GM04503 (cell line): ENCODE measurements at regions not wholly inside any gene's neighbourhood (a gene's known extent, or its start where the extent isn't known, plus 50 kb on each side); places are given as distances from the start of the nearest gene placed in this dataset.
"Not testable (repeated sequence)": the region's sequence is repeated elsewhere in the genome, so short reads cannot be mapped to it uniquely, and the experiment has no call there.

Source experiments
- DNase-seq: peaks from one replicate; pipeline ENCODE4 v3.0.0-alpha.2; 2012; ENCODE audit warnings: low read depth

GRCh38 chr3:104269771-104270170, 1096.9 kb upstream of the ALCAM start:
- no peak for DNase-seq

DNA sequence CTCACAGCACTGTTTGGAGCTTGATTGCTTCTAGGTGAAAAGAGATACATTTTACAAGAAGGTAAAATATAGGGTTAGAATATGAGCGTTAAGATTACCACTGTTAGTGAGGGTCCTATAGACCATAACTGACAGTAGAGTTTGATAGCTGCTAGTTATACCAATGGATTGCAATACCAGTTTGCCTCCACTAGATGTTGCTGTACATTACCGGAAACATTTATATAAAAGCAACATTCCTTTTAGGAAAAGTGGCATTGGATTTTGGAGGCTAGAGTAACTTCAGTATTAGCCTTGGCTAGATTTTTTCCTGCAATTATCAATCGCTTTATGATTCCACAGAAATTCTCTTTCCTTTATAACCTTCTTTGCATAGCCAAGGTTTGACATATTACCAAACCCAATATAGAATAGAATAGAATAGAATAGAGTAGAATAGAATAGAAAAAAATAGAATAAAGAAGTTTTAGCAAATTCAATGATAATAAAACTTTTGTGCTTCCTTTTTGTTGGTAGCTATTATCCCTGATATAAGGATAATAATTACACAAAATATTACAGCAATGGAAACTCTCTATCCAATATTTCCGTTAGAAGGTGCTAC, 1093.6 kb upstream of the ALCAM start:
- no peak for DNase-seq

GRCh38 chr3:104275199-104275598, 1091.5 kb upstream of the ALCAM start:
- DNase-seq: no peak

GRCh38 chr3:104279617-104280016, 1087.1 kb upstream of the ALCAM start:
- no peak for DNase-seq

DNA sequence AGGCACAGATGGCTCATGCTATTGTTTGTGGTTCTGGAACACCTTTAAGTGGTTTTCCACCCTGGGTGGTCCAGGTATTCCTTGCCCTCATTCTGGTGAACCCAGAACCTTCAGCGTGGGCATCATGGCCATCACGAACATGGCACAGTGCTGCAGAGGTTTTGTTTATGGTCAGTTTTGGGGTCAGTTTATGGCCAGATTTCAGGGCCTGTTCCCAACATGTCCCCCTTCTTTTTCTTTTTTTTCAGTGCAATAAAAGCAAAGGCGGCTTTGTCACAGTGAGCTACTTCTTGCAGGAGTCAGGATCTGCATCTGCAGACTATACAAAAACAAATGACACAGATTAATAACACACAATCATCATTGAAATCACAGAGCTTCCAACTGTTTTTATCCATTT, 1085.0 kb upstream of the ALCAM start:
- DNase-seq: no peak

DNA sequence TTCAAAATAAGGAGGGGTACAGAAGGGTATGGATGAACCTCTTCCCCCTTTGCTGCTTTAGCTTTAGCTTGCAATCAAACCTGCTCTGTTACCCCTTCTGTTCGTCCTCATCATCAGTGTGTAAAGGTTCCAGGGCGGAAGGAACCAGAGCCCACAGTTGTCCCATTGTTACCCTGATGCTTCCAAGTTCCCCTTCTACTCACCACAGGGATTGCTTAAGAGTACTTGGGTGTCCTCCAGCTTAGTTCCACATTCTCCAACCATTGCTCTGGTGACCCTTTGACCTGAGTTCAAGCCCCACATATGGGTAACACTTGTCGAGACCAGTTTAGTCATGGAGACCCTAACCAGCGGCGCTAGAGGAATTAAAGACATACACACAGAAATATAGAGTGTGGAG, 1080.1 kb upstream of the ALCAM start:
- no peak for DNase-seq

- no peak for DNase-seq
These were observed 1075.3 kb upstream of the ALCAM start for GRCh38 chr3:104291437-104291851.

DNA sequence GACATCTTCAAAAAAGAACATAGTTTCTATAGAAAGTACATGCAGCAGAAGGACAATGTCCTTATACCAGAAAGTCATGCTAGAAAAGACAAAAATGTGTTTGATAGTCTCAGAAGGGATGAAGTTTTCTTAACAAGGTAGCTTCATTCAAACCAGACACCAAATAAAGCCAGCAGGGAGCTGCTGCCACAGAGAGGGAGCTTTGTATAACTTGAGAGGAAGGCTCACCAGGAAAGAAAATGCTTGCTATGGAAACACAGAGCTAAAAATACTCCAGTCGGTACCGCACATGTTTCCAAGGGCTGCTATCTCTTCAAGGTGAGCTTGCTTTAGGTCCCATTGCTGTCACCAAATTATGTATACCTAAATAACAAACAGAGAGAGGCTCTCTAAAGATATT, 1074.8 kb upstream of the ALCAM start:
- no peak for DNase-seq

DNA sequence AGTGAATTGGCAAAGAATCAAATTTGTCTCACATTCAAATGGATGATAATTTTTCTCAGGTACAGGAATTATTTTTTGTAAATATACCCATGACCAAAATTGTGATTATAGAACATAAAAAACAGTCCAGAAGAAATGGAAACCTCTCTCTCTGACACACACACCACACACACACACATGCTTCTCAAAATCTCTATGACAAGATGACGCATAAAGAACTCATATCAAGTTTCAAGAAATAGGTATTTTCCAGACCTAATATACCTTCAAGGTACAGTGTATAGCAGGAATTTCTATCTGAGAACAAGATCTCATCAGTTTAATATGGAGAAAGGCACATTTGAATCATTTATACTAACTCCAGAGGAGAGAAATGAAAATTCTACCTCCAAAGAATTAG, 1069.1 kb upstream of the ALCAM start:
- no peak for DNase-seq

- DNase-seq: no peak
These were observed 1068.0 kb upstream of the ALCAM start for GRCh38 chr3:104298662-104299061.

DNA sequence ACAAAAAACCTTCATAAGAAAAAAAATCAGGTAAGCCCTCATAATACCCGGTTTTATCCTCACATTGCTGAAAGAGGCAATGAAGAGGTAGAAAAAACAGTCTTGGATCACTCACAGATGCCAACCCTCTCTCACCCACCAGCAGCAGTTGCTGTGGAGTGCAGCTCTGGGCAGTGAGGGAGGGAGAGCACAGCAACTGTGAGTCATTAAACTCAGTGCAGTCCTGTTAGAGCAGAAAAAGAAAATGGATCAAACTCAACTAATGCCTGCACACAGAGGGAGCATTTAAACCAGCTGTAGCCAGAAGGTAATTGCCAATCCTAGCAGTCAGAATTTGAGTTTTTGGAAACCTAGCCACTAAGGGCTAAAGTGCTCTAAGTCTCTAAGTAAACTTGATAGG, 1050.6 kb upstream of the ALCAM start:
- no peak for DNase-seq

- no peak for DNase-seq
These were observed 1043.5 kb upstream of the ALCAM start for GRCh38 chr3:104323226-104323625.

DNA sequence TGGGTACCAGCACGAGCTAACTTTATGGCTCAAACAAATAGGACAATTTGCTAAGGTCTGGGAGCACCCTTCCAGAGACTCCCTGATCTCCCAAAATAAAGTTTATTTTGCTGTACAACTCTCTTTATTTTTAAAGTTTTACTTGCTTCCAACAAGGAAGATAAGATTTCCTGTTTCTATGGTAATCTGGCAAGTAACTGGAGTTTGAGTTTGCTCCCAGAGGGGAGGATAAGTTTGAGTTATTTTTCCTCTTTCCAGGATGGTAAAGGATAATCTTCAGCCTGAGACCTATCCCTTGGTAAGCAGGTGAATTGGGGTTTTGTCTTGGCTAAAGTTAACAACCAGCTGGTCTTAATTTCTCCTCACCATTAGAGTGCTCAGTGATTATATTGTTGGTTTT, 1019.4 kb upstream of the ALCAM start:
- DNase-seq: no peak

DNA sequence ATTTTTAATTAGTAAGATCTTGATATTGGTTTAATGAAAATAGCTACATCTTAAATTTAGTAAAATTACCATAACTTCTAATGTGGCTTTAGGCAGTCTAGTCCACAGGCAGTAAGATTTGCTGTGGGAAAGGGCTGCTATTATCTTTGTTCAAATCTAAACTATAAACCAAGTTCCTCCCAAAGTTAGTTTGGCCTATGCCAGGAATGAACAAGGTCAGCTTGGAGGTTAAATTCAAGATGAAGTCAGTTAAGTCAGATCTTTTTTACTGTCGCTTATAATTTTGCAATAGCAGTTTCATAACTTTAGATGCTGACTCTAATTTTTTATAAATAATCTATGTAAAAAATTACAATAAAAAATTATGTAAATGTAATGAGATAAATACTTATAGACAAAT, 1016.9 kb upstream of the ALCAM start:
- DNase-seq: no peak

DNA sequence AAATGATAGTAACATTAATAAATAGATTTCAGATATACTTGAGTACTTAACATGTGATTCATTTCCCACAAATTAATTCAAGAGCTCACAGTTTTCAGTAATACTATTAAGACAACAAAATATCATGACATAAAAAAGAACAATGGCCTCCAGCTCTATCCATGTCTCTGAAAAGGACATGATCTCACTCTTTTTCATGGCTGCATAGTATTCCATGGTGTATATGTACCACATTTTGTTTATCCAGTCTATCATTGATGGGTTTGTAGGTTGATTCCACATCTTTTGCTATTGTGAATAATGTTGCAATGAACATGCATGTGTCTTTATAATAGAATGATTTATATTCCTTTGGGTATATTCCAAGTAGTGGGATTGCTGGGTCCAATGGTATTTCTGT, 1012.8 kb upstream of the ALCAM start:
- DNase-seq: no peak

GRCh38 chr3:104359546-104359945, 1007.2 kb upstream of the ALCAM start:
- DNase-seq: peak; percentile 94

DNA sequence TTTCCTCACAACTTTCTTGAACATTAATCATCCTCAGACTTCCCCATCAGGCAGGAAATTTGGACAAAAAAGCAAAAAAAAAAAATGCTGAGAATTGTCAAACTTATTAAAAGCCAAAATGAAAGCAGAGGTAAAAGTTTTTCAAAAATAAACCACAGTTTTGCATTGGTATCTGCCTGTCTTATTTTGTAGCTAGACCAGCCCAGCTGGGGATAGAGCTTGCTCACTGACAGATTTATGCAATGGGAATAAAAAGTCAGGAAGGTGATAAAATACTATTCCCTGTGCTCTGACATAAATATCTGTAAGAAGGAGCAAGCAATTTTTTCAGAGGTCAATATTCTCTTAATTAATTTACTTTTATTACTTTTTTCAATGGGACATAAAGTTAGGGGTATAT, 1006.7 kb upstream of the ALCAM start:
- no peak for DNase-seq

GRCh38 chr3:104361748-104362147, 1005.0 kb upstream of the ALCAM start:
- DNase-seq: not testable (repeated sequence)

DNA sequence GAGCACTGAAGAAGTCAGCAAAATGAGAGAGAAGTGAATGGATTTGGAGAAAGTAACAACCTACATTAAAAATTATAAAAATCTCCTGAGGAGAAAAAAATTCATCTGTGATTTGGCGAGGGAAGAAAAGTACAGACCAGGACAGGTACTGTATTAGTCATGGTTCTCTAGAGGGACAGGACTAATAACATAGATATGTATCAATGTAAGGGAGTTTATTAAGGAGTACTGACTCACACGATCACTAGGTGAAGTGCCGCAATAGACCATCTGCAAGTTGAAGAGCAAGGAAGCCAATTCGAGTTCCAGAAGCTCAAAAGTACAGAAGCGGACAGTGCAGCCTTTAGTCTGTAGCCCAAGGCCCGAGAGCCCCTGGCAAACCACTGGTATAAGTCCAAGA, 1004.4 kb upstream of the ALCAM start:
- DNase-seq: no peak

- DNase-seq: no peak
These were observed 999.7 kb upstream of the ALCAM start for GRCh38 chr3:104367000-104367399.

GRCh38 chr3:104368760-104369159, 997.9 kb upstream of the ALCAM start:
- no peak for DNase-seq

GRCh38 chr3:104385421-104385820, 981.3 kb upstream of the ALCAM start:
- no peak for DNase-seq

- no peak for DNase-seq
These were observed 978.1 kb upstream of the ALCAM start for GRCh38 chr3:104388619-104389018.

DNA sequence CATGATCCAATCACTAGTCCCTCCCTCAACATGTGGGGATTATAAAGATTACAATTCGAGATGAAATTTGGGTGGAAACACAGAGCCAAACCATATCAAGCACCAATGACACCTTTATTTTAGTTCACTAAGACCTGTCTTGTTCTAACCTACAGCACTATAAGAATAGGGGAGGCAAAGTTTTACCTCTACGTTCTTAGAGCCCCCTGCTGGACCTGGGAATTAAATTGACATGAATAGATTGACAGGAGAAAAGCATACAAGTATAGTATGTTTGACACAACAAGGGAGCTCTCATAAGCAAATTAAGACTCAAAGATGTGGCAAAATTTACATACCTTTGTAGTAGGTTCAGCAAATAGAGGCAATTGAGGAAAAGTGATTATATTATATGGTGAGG, 974.4 kb upstream of the ALCAM start:
- no peak for DNase-seq
